ENCODE measurements at regions not wholly inside any gene's neighbourhood (a gene's known extent, or its start where the extent isn't known, plus 50 kb on each side); places are given as distances from the start of the nearest gene placed in this dataset.
A peak's percentile ranks its signal among the peaks of the same experiment; 100 is the strongest.

DNA sequence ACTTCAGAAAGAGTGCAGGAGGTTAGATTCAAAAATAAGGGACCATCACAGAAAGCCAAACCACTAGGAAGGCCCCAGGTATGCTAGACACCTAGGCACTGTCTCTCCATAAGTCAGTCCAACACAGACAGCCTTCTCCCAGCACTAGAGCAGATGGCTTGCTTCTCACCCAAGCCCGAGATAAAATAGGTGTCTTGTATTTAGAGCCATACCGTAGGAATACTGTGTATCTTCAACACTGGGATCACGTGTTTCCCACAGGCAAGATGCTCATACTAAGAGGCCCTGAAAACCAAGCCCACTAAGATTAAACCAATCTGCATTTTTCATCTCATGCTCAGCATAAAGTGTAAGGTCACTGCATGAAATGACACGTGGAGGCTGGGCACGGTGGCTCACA lies 223.3 kb upstream of the KAZN start:
- Histone ChIP-seq H3K4me3 (no peak overlapping the region), H3K27ac (no peak overlapping the region), H3K36me3 (replicated peaks in 1 of 2) (no peaks in the 10 kb centered on the region), H3K9me3 (replicated peaks in 1 of 3) (peaks cover 0 to 2% (median 0%) of the 10 kb centered on the region in 3 donors), H3K27me3 (no peaks in the 10 kb centered on the region), H3K4me1 (replicated peaks in 1 of 2) (no peaks in the 10 kb centered on the region)
- intact Hi-C loops (cut with DNase I) = no loop called here
- no peak for DNase-seq
- TF ChIP-seq, protein P1, sequence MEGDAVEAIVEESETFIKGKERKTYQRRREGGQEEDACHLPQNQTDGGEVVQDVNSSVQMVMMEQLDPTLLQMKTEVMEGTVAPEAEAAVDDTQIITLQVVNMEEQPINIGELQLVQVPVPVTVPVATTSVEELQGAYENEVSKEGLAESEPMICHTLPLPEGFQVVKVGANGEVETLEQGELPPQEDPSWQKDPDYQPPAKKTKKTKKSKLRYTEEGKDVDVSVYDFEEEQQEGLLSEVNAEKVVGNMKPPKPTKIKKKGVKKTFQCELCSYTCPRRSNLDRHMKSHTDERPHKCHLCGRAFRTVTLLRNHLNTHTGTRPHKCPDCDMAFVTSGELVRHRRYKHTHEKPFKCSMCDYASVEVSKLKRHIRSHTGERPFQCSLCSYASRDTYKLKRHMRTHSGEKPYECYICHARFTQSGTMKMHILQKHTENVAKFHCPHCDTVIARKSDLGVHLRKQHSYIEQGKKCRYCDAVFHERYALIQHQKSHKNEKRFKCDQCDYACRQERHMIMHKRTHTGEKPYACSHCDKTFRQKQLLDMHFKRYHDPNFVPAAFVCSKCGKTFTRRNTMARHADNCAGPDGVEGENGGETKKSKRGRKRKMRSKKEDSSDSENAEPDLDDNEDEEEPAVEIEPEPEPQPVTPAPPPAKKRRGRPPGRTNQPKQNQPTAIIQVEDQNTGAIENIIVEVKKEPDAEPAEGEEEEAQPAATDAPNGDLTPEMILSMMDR (IDR thresholded peaks at IDR 0.05) = no peak
- 86 to 94% (median 89%) methylated on average over 5 of the region's 5 CpGs for WGBS, 4 donors

DNA sequence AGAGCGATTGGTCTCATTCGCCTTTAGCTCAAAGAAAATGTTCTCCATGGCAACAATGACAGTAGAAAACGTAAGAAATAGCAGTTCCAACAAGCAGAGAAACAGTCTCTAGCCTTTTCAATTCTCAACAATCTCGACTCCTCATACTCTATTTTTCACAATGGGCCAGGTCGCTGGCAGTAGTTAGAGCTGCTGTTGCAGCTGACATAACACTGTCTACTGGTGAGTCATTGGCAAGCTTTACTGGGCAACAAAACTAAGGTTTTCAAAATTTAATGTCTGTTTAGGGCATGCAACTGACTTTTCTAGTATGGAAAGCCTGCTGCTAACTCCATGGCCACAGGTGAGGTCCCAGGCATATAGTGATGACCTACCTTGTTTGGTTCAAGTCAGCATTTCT lies 221.1 kb upstream of the KAZN start:
- Histone ChIP-seq H3K9me3 (replicated peaks in 1 of 3) (peaks cover 0 to 9% (median 0%) of the 10 kb centered on the region in 3 donors), H3K36me3 (replicated peaks in 1 of 2) (no peaks in the 10 kb centered on the region), H3K4me1 (replicated peaks in 1 of 2) (no peaks in the 10 kb centered on the region), H3K27ac (no peak overlapping the region), H3K4me3 (no peak overlapping the region), H3K27me3 (no peaks in the 10 kb centered on the region)
- 72 to 86% (median 81%) methylated on average over 5 of the region's 5 CpGs for WGBS, 4 donors
- TF ChIP-seq POLR2A (IDR thresholded peaks at IDR 0.05) = no peak
- TF ChIP-seq, protein P1 (IDR thresholded peaks at IDR 0.05) = no peak
- DNase-seq = no peak
- intact Hi-C loops (cut with DNase I) = no loop called here

DNA sequence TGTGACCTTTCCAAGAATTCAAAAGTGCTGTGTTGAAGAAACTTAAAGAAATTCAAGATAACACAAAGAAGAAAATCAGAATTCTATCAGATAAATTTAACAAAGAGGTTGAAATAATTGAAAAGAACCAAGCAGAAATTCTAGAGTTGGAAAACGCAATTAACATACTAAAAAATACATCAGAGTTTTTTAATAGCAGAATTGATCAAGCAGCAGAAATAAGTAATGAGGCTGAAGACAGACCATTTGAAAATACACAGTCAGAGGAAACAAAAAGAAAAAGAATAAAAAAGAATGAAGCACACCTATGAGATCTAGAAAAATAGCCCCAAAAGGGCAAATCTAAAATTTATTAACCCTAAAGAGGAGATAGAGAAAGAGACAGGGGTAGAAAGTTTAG lies 218.1 kb upstream of the KAZN start:
- no peak for DNase-seq
- Histone ChIP-seq H3K36me3 (replicated peaks in 1 of 2) (no peaks in the 10 kb centered on the region), H3K27ac (no peak overlapping the region), H3K4me1 (replicated peaks in 1 of 2) (no peaks in the 10 kb centered on the region), H3K9me3 (replicated peaks in 1 of 3) (peaks cover 0 to 9% (median 0%) of the 10 kb centered on the region in 3 donors), H3K4me3 (no peak overlapping the region), H3K27me3 (no peaks in the 10 kb centered on the region)
- intact Hi-C loops (cut with DNase I) = no loop called here
- TF ChIP-seq, protein P1 (IDR thresholded peaks at IDR 0.05) = no peak
- no peak for TF ChIP-seq POLR2A (IDR thresholded peaks at IDR 0.05)
- 60 to 76% (median 65%) methylated on average over 1 of the region's 1 CpG for WGBS, 4 donors

DNA sequence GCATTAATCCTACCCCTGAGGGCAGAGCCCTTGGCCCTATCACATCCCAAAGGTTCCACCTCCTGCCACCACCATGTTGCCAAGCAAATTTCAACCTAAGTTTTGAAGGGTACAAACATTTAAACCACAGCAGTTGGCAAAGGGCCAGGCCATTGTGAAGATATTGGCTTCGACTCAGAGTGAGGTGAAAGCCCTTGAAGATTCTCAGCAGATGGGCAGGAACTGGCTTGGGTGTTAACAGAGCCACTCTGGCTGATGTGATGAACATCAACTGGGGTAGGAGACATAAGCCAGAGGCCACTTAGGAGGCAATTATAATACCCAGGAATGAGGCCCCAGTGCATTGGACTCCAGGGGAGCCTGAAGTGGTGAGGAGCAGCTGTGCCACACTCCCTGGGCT lies 207.7 kb upstream of the KAZN start:
- Histone ChIP-seq H3K4me3 (no peak overlapping the region), H3K27me3 (no peaks in the 10 kb centered on the region), H3K4me1 (replicated peaks in 1 of 2) (no peaks in the 10 kb centered on the region), H3K36me3 (replicated peaks in 1 of 2) (no peaks in the 10 kb centered on the region), H3K27ac (no peak overlapping the region), H3K9me3 (replicated peaks in 1 of 3) (no peaks in the 10 kb centered on the region)
- WGBS, 4 donors = 36 to 50% (median 38%) methylated on average over 1 of the region's 1 CpG
- TF ChIP-seq, protein P1 (IDR thresholded peaks at IDR 0.05) = no peak
- TF ChIP-seq POLR2A (IDR thresholded peaks at IDR 0.05) = no peak
- peak in 1 of 7 donors; percentile 2 for DNase-seq
- intact Hi-C loops (cut with DNase I) = no loop called here
